ENCODE measurements at regions not wholly inside any gene's neighbourhood (a gene's known extent, or its start where the extent isn't known, plus 50 kb on each side); places are given as distances from the start of the nearest gene placed in this dataset.

GRCh38 chr18:37701967-37702366 lies 136.4 kb upstream of the CELF4 start:
- no peak for TF ChIP-seq EZH2 (IDR thresholded peaks at IDR 0.05; ENCODE audit: borderline replicate concordance, low read length)
- no peak for TF ChIP-seq CTCF (IDR thresholded peaks at IDR 0.05; ENCODE audit: low read length)
